LHCN-M2 (cell line): ENCODE measurements at regions not wholly inside any gene's neighbourhood (a gene's known extent, or its start where the extent isn't known, plus 50 kb on each side); places are given as distances from the start of the nearest gene placed in this dataset.

Source experiments
- DNase-seq: peaks from one replicate; pipeline ENCODE4 v3.0.0-alpha.2; 2012; ENCODE audit warnings: low read depth

DNA sequence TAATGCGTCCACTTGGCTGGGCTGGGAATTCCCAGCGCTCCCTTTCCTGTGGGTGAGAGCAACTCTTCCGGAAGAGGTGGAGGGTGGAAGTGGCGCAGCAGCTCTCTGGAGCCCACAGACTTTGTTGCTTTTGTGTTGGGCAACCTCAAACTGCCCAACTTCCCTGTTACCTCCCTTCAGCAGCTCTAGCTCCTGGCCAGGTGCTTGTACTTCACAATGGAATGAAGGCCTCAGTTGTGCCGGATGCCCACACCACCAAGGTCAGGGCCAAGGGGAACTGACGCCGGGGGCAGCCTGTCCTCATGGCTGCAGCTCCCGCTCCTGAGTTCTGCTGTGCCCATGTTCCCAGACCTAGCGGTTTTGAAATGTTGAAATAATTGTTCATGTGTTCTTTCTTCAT is 322.9 kb downstream of the GALR1 start:
- no peak for DNase-seq

GRCh38 chr18:77573571-77573970 is 323.9 kb downstream of the GALR1 start:
- no peak for DNase-seq

- no peak for DNase-seq
These were observed 341.4 kb downstream of the GALR1 start for GRCh38 chr18:77590943-77591515.

DNA sequence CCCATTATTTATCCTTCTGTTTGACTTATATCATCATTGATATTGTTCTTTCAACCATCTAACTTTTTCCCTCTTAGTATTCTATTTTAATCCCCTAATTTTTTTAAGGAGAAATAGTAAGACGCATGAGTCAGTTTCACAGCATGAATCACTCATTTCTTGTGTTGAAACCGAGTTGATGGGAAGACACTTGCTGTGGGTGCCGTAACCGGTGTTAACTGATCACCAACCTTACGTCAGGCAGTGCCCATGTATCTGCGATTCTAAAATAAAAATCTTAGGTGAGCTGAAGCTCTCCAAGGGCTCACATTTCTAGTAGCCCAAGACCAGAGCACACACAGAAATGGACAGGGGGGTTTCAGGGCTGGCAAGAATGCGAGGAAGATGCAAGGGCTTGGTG is 348.1 kb downstream of the GALR1 start:
- no peak for DNase-seq

DNA sequence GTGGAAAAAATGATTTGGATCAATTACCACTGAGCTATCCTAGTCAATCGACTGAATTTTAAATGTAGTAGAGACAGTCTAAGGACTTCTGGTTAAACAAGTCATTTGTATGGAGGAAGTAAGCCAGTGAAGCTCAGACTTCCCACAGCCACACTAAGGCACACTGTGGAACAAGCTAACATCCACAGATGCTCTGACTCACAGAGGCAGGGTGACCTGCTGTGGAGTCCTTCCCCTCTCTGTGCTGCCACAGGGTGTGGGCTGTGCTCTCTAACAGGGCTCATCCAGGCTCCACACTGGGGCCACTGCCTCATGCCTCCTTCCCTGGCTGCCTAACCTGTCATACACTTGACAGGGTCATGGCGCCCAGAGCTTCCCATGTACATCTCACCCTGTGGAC is 351.0 kb downstream of the GALR1 start:
- no peak for DNase-seq

GRCh38 chr18:77601567-77601966 is 351.9 kb downstream of the GALR1 start:
- no peak for DNase-seq

GRCh38 chr18:77607087-77607486 is 357.4 kb downstream of the GALR1 start:
- no peak for DNase-seq

DNA sequence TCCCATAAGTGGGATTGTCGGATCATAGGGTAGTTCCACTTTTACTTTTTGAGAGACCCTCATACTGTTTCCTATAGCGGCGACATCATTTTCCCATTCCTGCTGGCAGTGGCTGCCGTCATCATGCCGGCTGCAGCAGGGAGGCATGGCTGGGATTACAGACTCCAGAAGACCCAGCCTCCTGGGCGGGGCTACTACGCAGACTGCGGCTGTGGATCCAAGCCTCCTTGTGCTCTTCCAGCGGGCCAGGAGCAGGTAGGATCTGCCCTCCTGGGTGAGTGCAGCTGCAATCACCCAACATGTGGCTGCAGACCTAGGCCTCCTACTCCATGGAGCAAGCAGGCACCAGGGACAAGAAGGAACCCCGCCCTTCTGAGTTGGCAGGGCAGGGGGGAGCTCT is 359.2 kb downstream of the GALR1 start:
- no peak for DNase-seq

DNA sequence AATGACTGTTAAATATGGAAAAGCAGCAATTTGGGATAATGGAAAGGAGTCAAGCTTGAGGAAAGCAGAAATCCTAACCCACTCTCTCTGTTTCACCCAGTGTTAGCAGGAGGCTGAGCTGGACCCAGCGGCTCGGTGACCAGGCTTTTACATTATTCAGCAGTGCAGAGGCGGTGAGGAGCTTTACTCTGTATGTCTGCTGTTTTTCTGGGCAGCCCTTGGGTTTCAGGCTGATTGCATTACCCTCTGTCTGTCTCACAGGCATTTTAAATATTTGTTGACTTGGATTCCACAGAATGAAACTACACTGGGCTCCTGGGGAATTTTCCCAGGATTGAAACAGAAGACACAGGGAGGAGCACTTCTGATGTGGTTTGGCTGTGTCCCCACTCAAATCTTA is 368.0 kb downstream of the GALR1 start:
- DNase-seq = no peak

- no peak for DNase-seq
These were observed 369.9 kb downstream of the GALR1 start for GRCh38 chr18:77619525-77619924.

GRCh38 chr18:77622009-77622692 is 372.5 kb downstream of the GALR1 start:
- DNase-seq = no peak

- no peak for DNase-seq
These were observed 383.1 kb downstream of the GALR1 start for GRCh38 chr18:77632758-77633157.

DNA sequence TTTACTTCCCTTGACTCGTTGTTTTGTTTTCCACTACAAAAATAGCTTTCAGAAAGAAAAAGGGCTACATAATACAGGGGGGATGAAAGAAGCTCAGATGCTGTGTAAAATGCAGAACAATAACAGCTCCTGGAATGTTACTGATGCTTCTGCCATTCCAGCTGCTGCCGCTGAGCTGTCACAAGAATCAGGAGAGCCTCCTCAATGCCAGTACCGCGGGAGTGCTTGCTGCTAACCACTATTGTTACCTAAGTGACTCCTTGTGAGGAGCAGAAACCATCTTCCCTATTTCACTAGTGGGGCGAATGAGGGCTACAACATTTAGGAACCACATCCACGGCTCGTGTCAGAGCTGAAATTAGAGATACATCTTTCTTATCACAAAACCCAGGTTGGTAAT is 384.8 kb downstream of the GALR1 start:
- no peak for DNase-seq

DNA sequence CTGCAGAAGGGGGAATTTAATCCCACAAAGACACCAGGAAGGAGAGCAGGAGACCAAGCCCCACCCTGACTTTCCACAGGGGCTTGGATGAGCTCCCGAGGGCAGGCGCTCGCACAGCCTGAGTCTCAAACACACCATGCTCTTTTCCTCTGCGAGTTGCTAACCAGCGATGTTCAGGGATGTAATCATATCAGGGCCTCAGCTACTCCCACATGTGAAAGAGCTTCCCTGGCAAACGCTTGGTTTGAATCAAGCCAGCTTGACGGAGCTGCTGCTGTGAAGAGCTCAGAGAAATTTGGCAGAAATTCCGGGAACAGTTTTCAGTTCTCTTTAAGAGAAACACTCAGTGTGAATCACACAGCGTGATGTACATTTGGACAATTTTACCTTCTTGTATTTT is 385.8 kb downstream of the GALR1 start:
- no peak for DNase-seq

DNA sequence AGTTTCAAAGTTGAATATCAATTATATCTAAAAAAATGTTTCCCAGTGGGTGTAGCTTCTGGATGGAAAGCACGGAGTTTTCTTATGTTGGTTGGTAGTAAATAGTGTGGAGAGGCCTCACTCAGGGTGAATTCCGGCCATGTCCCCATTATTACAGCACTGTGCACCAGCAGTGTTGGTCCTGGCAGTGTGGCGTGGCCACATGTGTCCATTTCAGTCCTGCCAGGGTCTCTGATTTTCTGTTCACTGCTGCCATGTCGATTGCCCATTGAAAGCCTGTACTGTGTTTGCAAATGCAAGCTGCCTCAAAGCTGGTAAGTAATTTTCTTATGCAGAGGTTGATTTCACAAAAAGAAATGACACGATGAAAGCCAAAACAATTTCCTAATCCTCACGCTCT is 386.2 kb downstream of the GALR1 start:
- DNase-seq = no peak

DNA sequence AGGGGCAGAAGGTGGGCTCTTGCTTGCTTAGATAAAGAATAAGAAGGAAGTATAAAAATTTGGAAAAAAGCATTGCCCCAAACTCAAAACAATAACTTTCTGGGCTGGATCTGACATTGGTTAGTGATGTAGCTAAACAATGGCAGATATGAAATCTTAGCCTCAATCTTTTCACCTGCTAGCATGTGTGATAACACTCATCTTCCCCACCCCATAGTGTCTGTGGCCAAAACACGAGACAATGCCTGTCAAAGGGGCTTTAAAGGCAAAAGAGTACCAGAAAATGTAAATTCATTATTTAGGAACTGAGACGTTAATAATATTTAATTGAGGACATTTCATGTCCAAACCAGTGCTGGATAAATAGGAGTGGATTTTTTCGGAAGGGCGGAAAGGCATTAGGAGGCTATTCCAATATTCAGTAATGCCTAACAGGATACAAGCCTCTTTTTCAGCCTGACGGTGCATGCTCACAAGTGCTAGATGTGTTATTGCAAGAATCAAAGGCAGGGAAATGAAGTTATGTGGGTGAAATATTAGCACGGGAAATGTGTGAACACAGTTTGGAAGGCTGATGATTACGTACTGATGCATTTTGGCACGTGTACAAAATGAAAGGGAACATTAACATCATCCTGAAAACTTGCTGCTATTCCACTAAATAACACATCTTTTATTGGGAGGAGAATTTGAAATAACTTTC is 395.7 kb downstream of the GALR1 start:
- no peak for DNase-seq

DNA sequence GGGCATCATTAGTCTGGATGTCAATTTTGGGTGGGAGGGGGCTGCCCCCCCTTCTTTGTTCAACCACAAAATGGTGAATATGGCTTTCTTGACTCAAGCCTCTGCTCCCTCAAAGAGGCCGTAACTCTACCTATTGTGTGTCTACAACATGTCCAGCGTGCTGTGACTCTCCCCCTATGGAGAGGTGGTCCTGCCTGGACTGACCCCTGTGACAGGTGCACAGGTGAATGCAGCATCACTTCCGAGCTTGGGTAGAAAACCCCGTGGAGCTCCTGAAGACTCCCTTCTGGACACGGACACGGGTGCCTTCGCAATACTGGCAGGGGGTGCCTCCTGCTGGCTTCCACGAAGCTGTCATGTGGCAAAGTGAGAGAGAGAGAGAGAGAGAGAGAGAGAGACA is 397.8 kb downstream of the GALR1 start:
- no peak for DNase-seq

DNA sequence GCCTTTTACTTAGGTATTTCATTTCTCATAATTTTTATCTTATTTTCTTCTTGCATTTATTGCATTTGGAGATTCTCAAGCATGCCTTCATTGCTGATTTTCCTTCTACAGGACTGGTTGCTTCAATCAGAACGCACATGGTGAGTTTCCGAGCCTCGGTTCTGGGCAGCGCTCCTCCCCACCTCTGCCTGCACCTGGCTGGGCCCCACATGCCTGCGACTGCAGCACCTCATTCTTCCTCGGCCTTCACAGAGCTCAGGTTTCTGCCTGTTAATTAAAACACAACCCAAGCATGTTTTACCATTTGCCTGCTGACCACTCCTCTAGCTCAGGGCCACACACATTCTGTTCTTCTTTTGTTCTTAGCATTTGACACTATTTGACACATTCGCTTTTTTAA is 398.8 kb downstream of the GALR1 start:
- no peak for DNase-seq

DNA sequence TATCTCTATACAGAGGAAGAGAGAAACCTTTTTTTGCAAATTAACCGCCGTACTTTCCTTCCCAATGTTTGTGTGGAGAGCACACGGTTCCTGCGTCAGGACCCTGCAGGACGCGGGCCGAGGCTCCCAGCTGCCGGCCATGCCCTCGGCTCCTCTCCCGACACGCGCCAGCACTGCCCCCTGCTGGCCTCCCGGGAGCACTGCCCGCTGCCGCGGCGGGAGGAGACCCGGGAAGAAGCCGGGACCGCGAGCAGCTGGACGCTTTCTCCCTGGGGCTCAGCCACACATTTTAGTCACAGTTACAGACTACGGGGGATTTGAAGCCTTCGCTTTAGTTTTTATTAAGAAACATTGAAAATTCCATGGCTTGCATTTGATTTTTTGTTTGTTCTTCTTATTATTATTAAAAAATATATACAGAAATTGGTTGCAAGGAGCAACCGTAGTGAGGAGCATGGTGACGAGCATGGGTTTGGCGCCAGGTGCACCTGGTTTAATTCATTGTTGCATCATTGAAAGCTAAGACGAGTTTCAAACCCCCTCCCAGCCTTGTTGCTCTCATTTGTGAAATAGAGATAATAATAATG is 401.2 kb downstream of the GALR1 start:
- DNase-seq = peak; percentile 1

DNA sequence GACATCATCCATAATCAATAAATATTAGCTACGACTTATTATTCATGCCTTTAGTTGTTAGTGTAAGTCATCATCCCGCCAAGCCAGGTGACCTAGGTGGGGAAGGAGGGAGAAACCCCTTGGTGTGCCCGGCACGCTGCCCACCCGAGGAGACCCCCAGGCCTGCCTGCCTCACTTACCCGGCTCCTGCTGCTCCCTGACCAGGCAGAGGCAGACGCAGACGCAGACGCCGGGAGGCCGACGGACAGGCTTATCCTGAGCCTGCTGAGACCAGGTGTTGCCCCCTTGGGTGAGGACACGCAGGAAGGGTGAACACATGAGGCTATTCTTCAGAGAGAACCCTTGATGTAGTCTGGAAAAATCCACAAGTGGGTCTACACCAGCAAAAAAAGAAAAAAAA is 401.8 kb downstream of the GALR1 start:
- no peak for DNase-seq

- DNase-seq = no peak
These were observed 404.1 kb downstream of the GALR1 start for GRCh38 chr18:77653792-77654191.

DNA sequence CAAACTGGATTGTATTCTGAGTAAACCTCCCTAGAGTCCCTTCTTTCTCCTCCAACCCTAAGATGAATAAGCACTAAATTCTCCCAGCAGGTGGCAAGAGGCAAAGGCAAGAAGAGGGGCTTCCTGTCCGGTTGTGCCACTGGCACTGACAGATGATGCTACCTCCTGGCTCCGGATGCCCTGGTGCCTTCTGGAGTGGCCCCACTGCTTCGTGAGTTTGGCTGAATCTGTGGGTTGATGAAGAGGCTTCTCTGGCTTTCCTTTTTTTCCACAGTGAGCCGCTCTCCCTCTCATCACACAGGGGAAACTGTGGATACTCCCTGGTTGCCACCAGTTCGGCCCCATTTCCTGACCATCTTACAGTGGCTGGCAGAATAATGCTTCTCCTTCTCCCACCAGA is 404.7 kb downstream of the GALR1 start:
- no peak for DNase-seq
